ENCODE measurements at regions not wholly inside any gene's neighbourhood (a gene's known extent, or its start where the extent isn't known, plus 50 kb on each side); places are given as distances from the start of the nearest gene placed in this dataset.

GRCh38 chr3:54071601-54072000 is 50.8 kb upstream of the CACNA2D3 start:
- no peak for DNase-seq (ENCODE audit: low spot score)

DNA sequence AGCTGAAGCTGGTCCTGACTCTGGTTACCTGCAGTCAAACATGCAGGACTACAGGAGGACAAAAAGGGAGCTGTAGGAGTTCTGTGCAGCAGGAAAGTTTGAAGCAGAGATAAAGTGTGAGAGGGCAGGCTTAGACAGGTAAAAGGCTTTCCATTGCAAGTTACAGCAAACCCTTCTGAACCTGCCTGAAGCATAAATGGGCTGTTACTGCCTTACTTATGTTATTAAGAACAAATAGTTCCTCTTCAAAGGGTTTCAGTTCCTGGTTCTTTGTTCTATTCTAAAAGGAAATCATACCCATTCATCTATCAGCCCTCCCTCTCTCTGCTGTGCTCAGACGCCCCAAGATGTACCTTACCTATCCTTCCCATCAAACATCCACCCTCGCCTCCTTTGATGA is 52.4 kb upstream of the CACNA2D3 start:
- no peak for DNase-seq (ENCODE audit: low spot score)

- DNase-seq (ENCODE audit: low spot score) = no peak
Observed at GRCh38 chr3:54067055-54067698, 55.2 kb upstream of the CACNA2D3 start.

DNA sequence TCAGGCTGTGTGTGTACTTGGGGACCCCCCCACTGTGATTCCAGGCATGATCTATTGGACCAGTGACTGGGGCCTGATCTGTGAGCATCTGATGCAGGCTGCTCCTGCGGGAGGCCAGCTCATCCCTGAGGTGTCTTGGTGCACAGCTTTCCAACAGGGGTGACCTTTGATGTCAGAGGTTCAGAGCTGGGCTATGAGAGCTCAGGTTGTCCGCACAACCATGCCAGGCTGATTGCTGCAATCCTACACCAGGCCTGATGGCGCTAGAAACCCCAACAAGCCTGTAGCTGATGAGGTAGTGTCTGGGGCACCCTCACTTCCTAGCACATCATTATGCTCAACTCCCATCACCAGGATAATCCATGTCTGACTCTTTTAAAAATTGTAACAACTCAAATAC is 56.1 kb upstream of the CACNA2D3 start:
- DNase-seq (ENCODE audit: low spot score) = no peak

DNA sequence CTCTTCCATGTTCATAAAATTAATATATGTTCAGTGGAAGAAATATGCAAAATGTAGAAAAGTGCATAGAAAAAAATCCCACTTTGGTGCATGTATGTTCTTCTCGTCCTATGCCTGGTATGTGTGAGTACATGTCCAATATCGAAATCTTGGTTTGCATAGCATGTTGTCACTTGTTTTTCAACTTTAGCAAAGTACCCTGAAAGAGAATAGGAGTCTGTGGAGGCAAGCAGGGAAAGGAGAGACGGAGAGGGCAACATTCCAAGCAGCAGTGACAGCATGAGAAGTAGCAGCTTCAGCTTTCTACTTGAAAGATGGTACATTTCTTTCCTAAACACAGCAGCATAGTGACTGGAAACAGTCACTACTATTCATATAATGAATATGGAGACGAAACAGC is 56.8 kb upstream of the CACNA2D3 start:
- DNase-seq (ENCODE audit: low spot score) = no peak

DNA sequence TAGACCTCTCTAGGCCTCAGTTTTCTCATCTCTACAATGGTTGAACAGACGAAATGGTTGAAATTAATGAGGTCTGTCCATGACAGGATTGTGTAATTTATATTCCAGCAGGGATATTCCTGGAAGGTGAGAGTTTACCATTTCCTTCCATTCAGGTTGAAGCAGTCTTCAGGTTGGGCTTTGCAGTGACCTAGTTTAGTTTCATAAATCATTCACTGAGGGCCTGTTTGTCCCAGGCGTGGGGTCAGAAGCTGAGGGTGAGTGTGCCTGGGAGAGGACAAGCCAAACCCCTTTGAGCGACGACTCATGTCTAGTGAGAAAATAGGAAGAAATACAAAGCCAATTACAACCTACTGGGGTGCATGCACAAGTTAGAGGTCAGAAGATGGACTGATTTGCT is 57.2 kb upstream of the CACNA2D3 start:
- no peak for DNase-seq (ENCODE audit: low spot score)

DNA sequence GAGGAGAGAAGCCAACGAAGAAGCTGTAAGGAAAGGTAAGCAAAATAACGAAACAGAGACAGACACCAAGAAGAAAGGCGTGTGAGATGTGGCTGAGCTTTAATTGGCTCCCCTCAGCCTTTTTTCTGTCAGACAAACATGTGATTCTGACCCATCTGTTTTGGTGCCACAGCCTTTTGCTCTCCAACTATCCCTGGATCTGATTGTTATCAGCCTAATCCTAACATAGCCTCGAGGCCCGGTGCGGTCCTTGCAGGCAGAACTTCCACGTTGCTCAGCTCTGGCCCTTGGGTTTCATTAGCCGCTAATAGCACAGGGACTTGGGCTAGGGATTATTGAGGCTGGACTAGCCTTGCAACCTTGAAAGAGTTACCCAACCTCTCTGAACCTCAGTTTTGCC is 57.9 kb upstream of the CACNA2D3 start:
- DNase-seq (ENCODE audit: low spot score) = no peak

GRCh38 chr3:54062546-54062945 is 59.8 kb upstream of the CACNA2D3 start:
- DNase-seq (ENCODE audit: low spot score) = no peak

GRCh38 chr3:54056521-54056920 is 65.8 kb upstream of the CACNA2D3 start:
- DNase-seq (ENCODE audit: low spot score) = no peak

DNA sequence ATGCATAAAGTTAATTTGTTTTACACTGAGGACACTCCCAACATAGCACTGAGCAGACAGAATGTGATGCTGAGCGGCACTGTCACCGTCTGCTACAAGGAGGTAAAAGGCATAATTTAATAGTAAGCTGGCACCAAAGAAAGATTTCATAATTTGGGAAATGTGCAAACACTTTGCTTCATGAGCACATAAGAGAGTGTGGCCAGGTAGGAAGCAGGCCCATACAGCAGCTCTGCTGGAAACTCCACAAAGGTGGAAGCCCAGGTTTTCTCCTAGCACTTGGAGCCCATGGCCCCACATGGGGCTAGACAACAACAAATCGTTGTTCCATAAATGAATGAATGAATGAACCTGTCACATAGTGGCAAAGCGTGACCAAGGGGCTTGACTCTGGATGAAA is 68.5 kb upstream of the CACNA2D3 start:
- no peak for DNase-seq (ENCODE audit: low spot score)

DNA sequence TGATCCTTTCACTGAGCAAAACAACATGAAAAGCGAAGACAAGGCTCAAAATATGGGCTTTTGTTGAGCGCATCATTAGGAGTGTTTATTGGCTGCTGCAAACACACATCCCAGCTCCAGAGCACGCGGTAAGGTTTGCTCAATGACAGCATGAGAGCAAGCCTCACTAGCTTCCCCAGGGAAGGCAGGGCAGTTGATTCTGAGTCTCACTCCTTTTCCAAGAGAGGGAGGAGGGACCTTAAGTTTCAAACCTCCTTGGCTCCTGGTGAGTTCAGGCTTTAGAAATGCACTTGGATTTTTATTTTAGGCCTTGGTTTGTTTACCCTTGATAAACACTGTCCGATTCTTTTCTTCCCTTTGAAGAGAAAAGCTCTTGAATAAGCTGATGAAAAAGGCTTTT is 69.1 kb upstream of the CACNA2D3 start:
- DNase-seq (ENCODE audit: low spot score) = peak; percentile 32

GRCh38 chr3:54047568-54047967 is 74.8 kb upstream of the CACNA2D3 start:
- DNase-seq (ENCODE audit: low spot score) = no peak

GRCh38 chr3:54046641-54047214 is 75.6 kb upstream of the CACNA2D3 start:
- no peak for DNase-seq (ENCODE audit: low spot score)

DNA sequence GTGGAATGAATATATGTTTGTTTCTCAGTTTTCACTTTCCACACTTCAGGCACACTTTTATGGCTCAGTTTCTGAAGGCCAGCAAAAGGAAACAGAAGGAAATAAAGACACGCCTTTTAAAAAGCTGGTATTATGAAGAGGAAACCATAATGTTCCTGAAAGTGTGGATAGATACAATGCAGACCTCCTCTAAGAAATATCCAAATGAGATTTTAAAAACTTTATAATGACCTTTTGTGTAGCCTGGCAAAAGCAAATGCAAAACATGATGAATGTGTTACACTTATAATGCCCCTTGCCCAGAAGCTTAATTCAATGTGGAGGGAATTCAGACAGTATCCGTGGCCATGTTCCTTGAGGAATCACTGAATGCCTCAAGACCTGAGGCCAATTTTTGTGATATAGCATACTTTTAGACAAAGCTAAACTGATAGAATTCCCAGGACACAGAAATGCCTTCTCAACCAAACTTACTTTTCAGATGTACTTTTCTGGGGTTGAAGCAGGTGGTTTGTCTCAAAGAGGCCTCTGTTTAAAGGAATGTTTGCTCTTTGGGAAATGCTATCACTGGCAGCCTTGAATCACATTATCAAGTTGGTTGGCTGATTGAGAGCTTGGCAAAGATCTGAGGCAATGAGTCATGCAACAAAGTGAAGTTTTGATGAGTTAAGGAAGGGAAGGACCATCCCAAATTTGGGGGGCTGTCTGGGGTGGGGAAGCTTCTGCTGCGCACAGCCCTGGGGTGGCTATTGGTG is 77.1 kb upstream of the CACNA2D3 start:
- no peak for DNase-seq (ENCODE audit: low spot score)

GRCh38 chr3:54042259-54042823 is 80.0 kb upstream of the CACNA2D3 start:
- DNase-seq (ENCODE audit: low spot score) = no peak

DNA sequence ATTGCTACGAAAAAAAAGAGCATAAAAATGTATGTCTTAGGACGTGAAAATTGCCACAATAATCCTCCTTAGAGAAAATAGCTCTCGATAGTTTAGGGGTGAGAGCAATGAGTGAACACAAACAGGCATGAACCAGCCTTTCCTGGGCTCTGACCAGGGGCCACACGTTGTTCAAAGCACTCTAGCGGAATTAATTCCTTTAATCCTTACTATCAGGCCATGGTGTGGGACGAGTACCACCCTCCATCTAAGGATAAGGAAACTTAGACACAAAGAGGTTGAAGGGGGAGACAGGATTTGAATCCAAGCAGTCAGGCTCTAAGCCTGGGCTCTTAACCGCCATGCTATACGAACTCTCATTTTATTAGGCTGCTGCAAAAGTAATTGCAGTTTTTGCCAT is 81.9 kb upstream of the CACNA2D3 start:
- DNase-seq (ENCODE audit: low spot score) = no peak

DNA sequence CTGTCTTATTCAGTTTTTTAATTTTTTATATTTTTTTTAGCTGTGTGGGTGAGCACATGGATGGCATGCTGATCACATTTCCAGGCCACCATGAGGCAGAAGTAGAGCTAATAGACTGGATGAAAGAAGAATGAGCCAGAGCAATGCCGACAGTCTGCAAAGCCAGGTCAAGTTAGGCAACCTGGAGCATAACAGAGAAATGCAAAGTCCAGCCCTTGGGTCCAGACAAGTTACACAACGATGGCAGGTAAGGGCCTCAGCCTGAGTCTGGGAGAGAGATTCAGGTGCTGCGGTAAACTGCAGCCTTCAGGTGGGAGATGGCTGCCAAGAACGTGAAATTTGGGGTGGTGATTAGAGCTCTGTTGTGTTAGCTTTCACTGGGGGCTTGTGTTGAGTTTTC is 84.0 kb upstream of the CACNA2D3 start:
- DNase-seq (ENCODE audit: low spot score) = no peak

GRCh38 chr3:54036543-54036942 is 85.8 kb upstream of the CACNA2D3 start:
- no peak for DNase-seq (ENCODE audit: low spot score)

- DNase-seq (ENCODE audit: low spot score) = no peak
Observed at GRCh38 chr3:54034971-54035370, 87.4 kb upstream of the CACNA2D3 start.

DNA sequence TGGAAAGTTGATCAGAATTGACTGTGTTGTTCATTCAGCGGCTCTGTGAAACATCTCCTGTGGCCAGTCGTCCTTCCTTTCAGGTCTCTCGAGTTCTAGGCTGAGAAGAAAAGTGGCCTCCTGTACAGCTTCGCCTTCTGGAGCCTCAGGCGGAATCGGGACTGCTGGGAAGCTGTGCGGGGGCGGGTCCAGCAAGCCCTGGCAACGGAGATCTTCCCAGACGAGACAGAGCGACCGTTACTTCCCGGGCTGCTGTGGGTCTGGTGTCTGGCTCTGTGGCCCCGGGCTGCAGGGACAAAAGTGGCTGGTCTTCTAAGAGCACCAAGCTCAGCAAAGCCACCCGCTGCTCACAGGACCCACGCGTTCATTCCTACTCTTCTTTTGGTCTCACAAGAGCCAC is 88.6 kb upstream of the CACNA2D3 start:
- DNase-seq (ENCODE audit: low spot score) = no peak

GRCh38 chr3:54032598-54032997 is 89.8 kb upstream of the CACNA2D3 start:
- DNase-seq (ENCODE audit: low spot score) = no peak

- DNase-seq (ENCODE audit: low spot score) = no peak
Observed at GRCh38 chr3:54028372-54028771, 94.0 kb upstream of the CACNA2D3 start.

DNA sequence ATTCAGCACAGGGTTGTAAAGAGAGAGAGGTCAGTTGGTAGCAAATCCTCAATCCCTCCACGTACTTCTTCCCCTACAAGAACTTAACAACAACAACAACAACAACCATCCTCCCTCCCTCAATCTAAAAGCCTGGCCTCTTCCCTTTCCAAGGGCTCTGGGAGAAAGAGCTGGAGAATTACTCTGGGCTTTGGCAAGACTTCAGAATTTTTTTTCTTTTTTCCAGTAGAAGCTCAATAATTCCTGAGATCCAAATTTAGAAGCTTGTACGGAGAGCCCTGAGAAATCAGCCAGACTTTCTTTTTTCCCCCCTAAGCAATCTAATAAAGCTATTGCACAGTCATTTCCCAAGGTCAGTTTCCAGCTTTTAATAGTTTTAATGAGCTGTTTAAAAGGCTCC is 95.8 kb upstream of the CACNA2D3 start:
- no peak for DNase-seq (ENCODE audit: low spot score)

All from Ammon's horn (tissue), 1 donor.